Endothelial cell (in vitro differentiated cells): ENCODE measurements at regions not wholly inside any gene's neighbourhood (a gene's known extent, or its start where the extent isn't known, plus 50 kb on each side); places are given as distances from the start of the nearest gene placed in this dataset.

Experiments
- DNase-seq: peaks from one replicate; pipeline ENCODE4 v3.0.0; 2021; ENCODE audit warnings: low spot score
- H3K27ac Mint-ChIP-seq: one replicate; pipeline ENCODE4 v1.8.0; 2021; ENCODE audit warnings: mixed read lengths, inconsistent platforms; ENCODE audit not compliant: unreplicated experiment
- H3K27me3 Mint-ChIP-seq: one replicate; pipeline ENCODE4 v1.8.0; 2021; ENCODE audit warnings: mild to moderate bottlenecking, moderate library complexity, mixed read lengths, inconsistent platforms; ENCODE audit not compliant: unreplicated experiment
- H3K36me3 Mint-ChIP-seq: one replicate; pipeline ENCODE4 v1.8.0; 2021; ENCODE audit warnings: mild to moderate bottlenecking, low read depth, mixed read lengths, inconsistent platforms; ENCODE audit not compliant: unreplicated experiment
- H3K4me1 Mint-ChIP-seq: one replicate; pipeline ENCODE4 v1.8.0; 2021; ENCODE audit warnings: mild to moderate bottlenecking, mixed read lengths, inconsistent platforms; ENCODE audit not compliant: unreplicated experiment
- H3K4me3 Mint-ChIP-seq: one replicate; pipeline ENCODE4 v1.8.0; 2021; ENCODE audit warnings: mild to moderate bottlenecking, mixed read lengths, inconsistent platforms; ENCODE audit not compliant: unreplicated experiment
- H3K9me3 Mint-ChIP-seq: one replicate; pipeline ENCODE4 v1.8.0; 2021; ENCODE audit warnings: mixed read lengths, inconsistent platforms; ENCODE audit not compliant: unreplicated experiment
- CTCF ChIP-seq: fragments of 200-600 bp; sonication (generic); IDR thresholded peaks from one replicate; pipeline ENCODE4 v1.5.0; 2021; ENCODE audit warnings: antibody characterized with exemption; ENCODE audit not compliant: unreplicated experiment

GRCh38 chr10:128484041-128484440 lies 357.8 kb upstream of the MKI67 start:
- no peaks in the 10 kb centered on the region for H3K4me1 Mint-ChIP-seq
- no peak for DNase-seq
- no peaks in the 10 kb centered on the region for H3K27me3 Mint-ChIP-seq
- no peak for TF ChIP-seq CTCF
- no peaks in the 10 kb centered on the region for H3K36me3 Mint-ChIP-seq
- H3K4me3 Mint-ChIP-seq, result no peak overlapping the region
- H3K27ac Mint-ChIP-seq, result no peak overlapping the region
- no peaks in the 10 kb centered on the region for H3K9me3 Mint-ChIP-seq

GRCh38 chr10:128485701-128486235 lies 359.5 kb upstream of the MKI67 start:
- Mint-ChIP-seq H3K9me3 (no peaks in the 10 kb centered on the region), H3K4me1 (no peaks in the 10 kb centered on the region), H3K36me3 (no peaks in the 10 kb centered on the region), H3K27me3 (peaks cover 4% of the 10 kb centered on the region), H3K4me3 (no peak overlapping the region), H3K27ac (no peak overlapping the region)
- DNase-seq, result no peak
- no peak for TF ChIP-seq CTCF

- no peak for TF ChIP-seq CTCF
- H3K9me3 Mint-ChIP-seq, result no peaks in the 10 kb centered on the region
Measured at GRCh38 chr10:128487517-128487916, 361.3 kb upstream of the MKI67 start.

GRCh38 chr10:128489324-128490247 lies 363.4 kb upstream of the MKI67 start:
- DNase-seq, result no peak
- no peak for TF ChIP-seq CTCF
- Mint-ChIP-seq H3K27me3 (peaks cover 4% of the 10 kb centered on the region), H3K9me3 (no peaks in the 10 kb centered on the region), H3K4me1 (no peaks in the 10 kb centered on the region), H3K27ac (no peak overlapping the region), H3K36me3 (no peaks in the 10 kb centered on the region), H3K4me3 (no peak overlapping the region)

More at GRCh38 chr10:128487517-128487916, 361.3 kb upstream of the MKI67 start:
- Mint-ChIP-seq H3K4me3 (no peak overlapping the region), H3K36me3 (no peaks in the 10 kb centered on the region), H3K27me3 (peaks cover 4% of the 10 kb centered on the region), H3K27ac (no peak overlapping the region), H3K4me1 (no peaks in the 10 kb centered on the region)
- no peak for DNase-seq

GRCh38 chr10:128491686-128492085 lies 365.5 kb upstream of the MKI67 start:
- Mint-ChIP-seq H3K36me3 (no peaks in the 10 kb centered on the region), H3K27ac (no peak overlapping the region), H3K9me3 (no peaks in the 10 kb centered on the region), H3K4me3 (no peak overlapping the region), H3K27me3 (peaks cover 4% of the 10 kb centered on the region), H3K4me1 (no peaks in the 10 kb centered on the region)
- TF ChIP-seq CTCF, result no peak
- no peak for DNase-seq
